Skin epidermis (tissue), 12 donors: ENCODE measurements at regions not wholly inside any gene's neighbourhood (a gene's known extent, or its start where the extent isn't known, plus 50 kb on each side); places are given as distances from the start of the nearest gene placed in this dataset.
"Not testable (repeated sequence)": the region's sequence is repeated elsewhere in the genome, so short reads cannot be mapped to it uniquely, and the experiment has no call there.

Source experiments
- H3K27ac ChIP-seq, 21 experiments: fragments of 200-600 bp; sonication (generic) in 11 of 21; one replicate each; pipeline ENCODE4 v1.5.0; 2020; ENCODE audit warnings: mild to moderate bottlenecking in 3 of 21, inconsistent platforms in 2 of 21, moderate library complexity in 2 of 21
- H3K4me3 ChIP-seq, 7 experiments: fragments of 200-600 bp; sonication (generic) in 2 of 7; one replicate each; pipeline ENCODE4 v1.5.0; 2020; ENCODE audit warnings: inconsistent platforms in 2 of 7, mild to moderate bottlenecking in 2 of 7, moderate library complexity in 1 of 7

- H3K4me3 ChIP-seq: no peak overlapping the region
These were observed 289.2 kb downstream of the SUCLG1 start for GRCh38 chr2:84169871-84170270.

GRCh38 chr2:84168552-84168951, 290.5 kb downstream of the SUCLG1 start:
- H3K4me3 ChIP-seq, H3K27ac ChIP-seq: not testable (repeated sequence)

More at GRCh38 chr2:84169871-84170270, 289.2 kb downstream of the SUCLG1 start:
- H3K27ac ChIP-seq: no peak overlapping the region

- Histone ChIP-seq H3K27ac (no peak overlapping the region), H3K4me3 (no peak overlapping the region)
These were observed 293.8 kb downstream of the SUCLG1 start for GRCh38 chr2:84165256-84165655.

- Histone ChIP-seq H3K27ac (no peak overlapping the region), H3K4me3 (no peak overlapping the region)
These were observed 298.6 kb downstream of the SUCLG1 start for GRCh38 chr2:84160453-84160852.

GRCh38 chr2:84158605-84159004, 300.5 kb downstream of the SUCLG1 start:
- Histone ChIP-seq H3K4me3 (no peak overlapping the region), H3K27ac (no peak overlapping the region)

- Histone ChIP-seq H3K4me3 (no peak overlapping the region), H3K27ac (no peak overlapping the region)
These were observed 306.6 kb downstream of the SUCLG1 start for GRCh38 chr2:84152462-84152861.

- Histone ChIP-seq H3K4me3 (no peak overlapping the region), H3K27ac (no peak overlapping the region)
These were observed 314.7 kb downstream of the SUCLG1 start for GRCh38 chr2:84144345-84144744.

GRCh38 chr2:84137034-84137433, 322.0 kb downstream of the SUCLG1 start:
- no peak overlapping the region for H3K27ac ChIP-seq
- no peak overlapping the region for H3K4me3 ChIP-seq

- no peak overlapping the region for H3K27ac ChIP-seq
- no peak overlapping the region for H3K4me3 ChIP-seq
These were observed 326.7 kb downstream of the SUCLG1 start for GRCh38 chr2:84132370-84132769.

- Histone ChIP-seq H3K4me3 (no peak overlapping the region), H3K27ac (no peak overlapping the region)
These were observed 327.7 kb downstream of the SUCLG1 start for GRCh38 chr2:84131278-84131830.

- Histone ChIP-seq H3K4me3 (no peak overlapping the region), H3K27ac (no peak overlapping the region)
These were observed 330.1 kb downstream of the SUCLG1 start for GRCh38 chr2:84129018-84129417.

GRCh38 chr2:84127812-84128211, 331.3 kb downstream of the SUCLG1 start:
- not testable (repeated sequence) for H3K27ac ChIP-seq, H3K4me3 ChIP-seq

GRCh38 chr2:84126530-84126929, 332.6 kb downstream of the SUCLG1 start:
- H3K4me3 ChIP-seq: no peak overlapping the region
- no peak overlapping the region for H3K27ac ChIP-seq

GRCh38 chr2:84126084-84126483, 333.0 kb downstream of the SUCLG1 start:
- no peak overlapping the region for H3K4me3 ChIP-seq
- H3K27ac ChIP-seq: no peak overlapping the region

- Histone ChIP-seq H3K27ac (no peak overlapping the region), H3K4me3 (no peak overlapping the region)
These were observed 342.9 kb downstream of the SUCLG1 start for GRCh38 chr2:84116143-84116542.

GRCh38 chr2:84115173-84115857, 343.8 kb downstream of the SUCLG1 start:
- H3K27ac ChIP-seq: no peak overlapping the region

GRCh38 chr2:84103816-84104527, 355.1 kb downstream of the SUCLG1 start:
- H3K4me3 ChIP-seq, H3K27ac ChIP-seq: not testable (repeated sequence)

More at GRCh38 chr2:84115173-84115857, 343.8 kb downstream of the SUCLG1 start:
- no peak overlapping the region for H3K4me3 ChIP-seq

GRCh38 chr2:84102274-84102673, 356.8 kb downstream of the SUCLG1 start:
- Histone ChIP-seq H3K27ac (no peak overlapping the region), H3K4me3 (no peak overlapping the region)

- H3K27ac ChIP-seq: no peak overlapping the region
- no peak overlapping the region for H3K4me3 ChIP-seq
These were observed 370.4 kb downstream of the SUCLG1 start for GRCh38 chr2:84088656-84089055.

GRCh38 chr2:84085562-84085961, 373.5 kb downstream of the SUCLG1 start:
- H3K4me3 ChIP-seq: no peak overlapping the region
- no peak overlapping the region for H3K27ac ChIP-seq

GRCh38 chr2:84084856-84085255, 374.2 kb downstream of the SUCLG1 start:
- no peak overlapping the region for H3K27ac ChIP-seq
- H3K4me3 ChIP-seq: no peak overlapping the region
